IPS-18a (cell line): ENCODE measurements at regions not wholly inside any gene's neighbourhood (a gene's known extent, or its start where the extent isn't known, plus 50 kb on each side); places are given as distances from the start of the nearest gene placed in this dataset.
"Not testable (repeated sequence)": the region's sequence is repeated elsewhere in the genome, so short reads cannot be mapped to it uniquely, and the experiment has no call there.

Source experiments
- H3K27ac ChIP-seq: one replicate; pipeline ENCODE4 v1.5.1; 2013; ENCODE audit warnings: low read length
- H3K27me3 ChIP-seq: one replicate; pipeline ENCODE4 v1.6.1; 2013; ENCODE audit warnings: mild to moderate bottlenecking, low read length; ENCODE audit not compliant: control insufficient read depth, insufficient read depth
- H3K36me3 ChIP-seq: one replicate; pipeline ENCODE4 v1.6.1; 2013; ENCODE audit warnings: low read depth, low read length; ENCODE audit not compliant: control insufficient read depth
- H3K4me1 ChIP-seq: one replicate; pipeline ENCODE4 v1.6.1; 2013; ENCODE audit warnings: low read depth, low read length; ENCODE audit not compliant: control insufficient read depth
- H3K4me3 ChIP-seq: one replicate; pipeline ENCODE4 v1.5.1; 2013; ENCODE audit warnings: low read length
- H3K9ac ChIP-seq: one replicate; pipeline ENCODE4 v1.6.1; 2013; ENCODE audit warnings: mild to moderate bottlenecking, low read length, moderate library complexity
- H3K9me3 ChIP-seq: one replicate; pipeline ENCODE4 v1.6.1; 2013; ENCODE audit warnings: low read depth, low read length; ENCODE audit not compliant: control insufficient read depth

- H3K27ac ChIP-seq, H3K9ac ChIP-seq, H3K4me1 ChIP-seq, H3K36me3 ChIP-seq, H3K4me3 ChIP-seq: not testable (repeated sequence)
- peaks cover 11% of the 10 kb centered on the region for H3K27me3 ChIP-seq
- peaks cover 41% of the 10 kb centered on the region for H3K9me3 ChIP-seq
These were observed 250.0 kb downstream of the GOLGA6L6 start for GRCh38 chr15:20291616-20292015.

GRCh38 chr15:20290606-20291005 is 251.0 kb downstream of the GOLGA6L6 start:
- not testable (repeated sequence) for H3K4me1 ChIP-seq, H3K27me3 ChIP-seq, H3K9ac ChIP-seq, H3K4me3 ChIP-seq, H3K36me3 ChIP-seq, H3K27ac ChIP-seq
- H3K9me3 ChIP-seq = peaks cover 41% of the 10 kb centered on the region

GRCh38 chr15:20289538-20290103 is 252.0 kb downstream of the GOLGA6L6 start:
- H3K9me3 ChIP-seq = peaks cover 46% of the 10 kb centered on the region
- H3K9ac ChIP-seq, H3K27me3 ChIP-seq, H3K36me3 ChIP-seq, H3K4me3 ChIP-seq, H3K4me1 ChIP-seq, H3K27ac ChIP-seq: not testable (repeated sequence)

GRCh38 chr15:20288800-20289537 is 252.6 kb downstream of the GOLGA6L6 start:
- not testable (repeated sequence) for H3K27ac ChIP-seq, H3K9ac ChIP-seq
- H3K9me3 ChIP-seq = peaks cover 51% of the 10 kb centered on the region

GRCh38 chr15:20286559-20286958 is 255.0 kb downstream of the GOLGA6L6 start:
- H3K4me1 ChIP-seq, H3K9ac ChIP-seq, H3K27me3 ChIP-seq, H3K36me3 ChIP-seq, H3K4me3 ChIP-seq, H3K27ac ChIP-seq: not testable (repeated sequence)
- H3K9me3 ChIP-seq = peaks cover 50% of the 10 kb centered on the region

More at GRCh38 chr15:20288800-20289537, 252.6 kb downstream of the GOLGA6L6 start:
- H3K4me3 ChIP-seq, H3K36me3 ChIP-seq, H3K4me1 ChIP-seq, H3K27me3 ChIP-seq: not testable (repeated sequence)

GRCh38 chr15:20285696-20286300 is 255.8 kb downstream of the GOLGA6L6 start:
- not testable (repeated sequence) for H3K27ac ChIP-seq, H3K4me3 ChIP-seq, H3K36me3 ChIP-seq, H3K9ac ChIP-seq, H3K4me1 ChIP-seq, H3K27me3 ChIP-seq
- H3K9me3 ChIP-seq = peaks cover 54% of the 10 kb centered on the region

- H3K9me3 ChIP-seq = peaks cover 60% of the 10 kb centered on the region
These were observed 256.6 kb downstream of the GOLGA6L6 start for GRCh38 chr15:20284891-20285535.

GRCh38 chr15:20283651-20284050 is 257.9 kb downstream of the GOLGA6L6 start:
- H3K27ac ChIP-seq, H3K4me3 ChIP-seq, H3K4me1 ChIP-seq, H3K27me3 ChIP-seq, H3K36me3 ChIP-seq, H3K9ac ChIP-seq: not testable (repeated sequence)
- H3K9me3 ChIP-seq = peaks cover 56% of the 10 kb centered on the region

More at GRCh38 chr15:20284891-20285535, 256.6 kb downstream of the GOLGA6L6 start:
- H3K27me3 ChIP-seq, H3K4me1 ChIP-seq, H3K27ac ChIP-seq, H3K4me3 ChIP-seq, H3K36me3 ChIP-seq, H3K9ac ChIP-seq: not testable (repeated sequence)

GRCh38 chr15:20282491-20282943 is 259.1 kb downstream of the GOLGA6L6 start:
- not testable (repeated sequence) for H3K27ac ChIP-seq, H3K4me1 ChIP-seq, H3K4me3 ChIP-seq, H3K36me3 ChIP-seq, H3K27me3 ChIP-seq, H3K9ac ChIP-seq
- H3K9me3 ChIP-seq = peaks cover 54% of the 10 kb centered on the region

GRCh38 chr15:20281567-20282275 is 259.9 kb downstream of the GOLGA6L6 start:
- H3K4me1 ChIP-seq, H3K4me3 ChIP-seq, H3K27me3 ChIP-seq, H3K36me3 ChIP-seq, H3K27ac ChIP-seq, H3K9ac ChIP-seq: not testable (repeated sequence)
- H3K9me3 ChIP-seq = peaks cover 58% of the 10 kb centered on the region

GRCh38 chr15:20280933-20281463 is 260.6 kb downstream of the GOLGA6L6 start:
- Histone ChIP-seq H3K4me1 (no peaks in the 10 kb centered on the region), H3K27me3 (no peaks in the 10 kb centered on the region), H3K9ac (no peak overlapping the region), H3K9me3 (peaks cover 64% of the 10 kb centered on the region), H3K27ac (no peak overlapping the region), H3K36me3 (no peaks in the 10 kb centered on the region), H3K4me3 (no peak overlapping the region)
